SK-N-SH (cell line): ENCODE measurements at regions not wholly inside any gene's neighbourhood (a gene's known extent, or its start where the extent isn't known, plus 50 kb on each side); places are given as distances from the start of the nearest gene placed in this dataset.

ENCODE experiments used
- CTCF ChIP-seq: fragments of 200-600 bp; sonication (generic); IDR thresholded peaks from 2 replicates; pipeline ENCODE4 v1.6.1; 2017; ENCODE audit warnings: antibody characterized with exemption, mild to moderate bottlenecking, moderate library complexity
- ELF1 ChIP-seq: IDR thresholded peaks from 2 replicates; pipeline ENCODE4 v1.4.0; 2012
- EP300 ChIP-seq, 2 experiments: IDR thresholded peaks; 2 replicates each; pipeline versions ENCODE4 v1.4.0 to v1.6.1; 2012; ENCODE audit warnings: borderline replicate concordance in 1 of 2, low read depth in 1 of 2, low read length in 1 of 2
- EZH2phosphoT487 ChIP-seq: fragments of 200-600 bp; sonication (generic); IDR thresholded peaks from 2 replicates; pipeline ENCODE4 v1.6.1; 2017; ENCODE audit warnings: low read depth, mixed run types, mild to moderate bottlenecking, antibody characterized with exemption, moderate library complexity, borderline replicate concordance
- JUND ChIP-seq: IDR thresholded peaks from 2 replicates; pipeline ENCODE4 v1.4.0; 2012
- PBX3 ChIP-seq: IDR thresholded peaks from 2 replicates; pipeline ENCODE4; 2012
- POLR2AphosphoS5 ChIP-seq: IDR thresholded peaks from 2 replicates; pipeline ENCODE4 v1.6.1; 2012; ENCODE audit warnings: low read depth, low read length
- RAD21 ChIP-seq: IDR thresholded peaks from 2 replicates; pipeline ENCODE4 v1.6.1; 2012; ENCODE audit warnings: mild to moderate bottlenecking, low read length
- REST ChIP-seq: IDR thresholded peaks from 2 replicates; pipeline ENCODE4 v1.6.1; 2012; ENCODE audit warnings: mild to moderate bottlenecking, low read depth, low read length, moderate library complexity
- RFX5 ChIP-seq: IDR thresholded peaks from 2 replicates; pipeline ENCODE4 v1.6.1; 2012; ENCODE audit warnings: mild to moderate bottlenecking, improper control_type of control experiment, low read length
- SMC3 ChIP-seq: IDR thresholded peaks from 2 replicates; pipeline ENCODE4 v1.6.1; 2012; ENCODE audit warnings: low read depth, low read length, improper control_type of control experiment
- TAF1 ChIP-seq: IDR thresholded peaks from 2 replicates; pipeline ENCODE4 v1.6.1; 2012; ENCODE audit warnings: low read depth, mild to moderate bottlenecking, low read length, moderate library complexity, borderline replicate concordance

GRCh38 chr13:60347174-60347573 lies 49.8 kb upstream of the TDRD3 start:
- TF ChIP-seq EZH2phosphoT487 (no peak), CTCF (no peak), RFX5 (no peak), REST (no peak), SMC3 (no peak), EP300 (IDR thresholded peaks at IDR 0.05; ENCODE audit: borderline replicate concordance in 1 of 2, low read depth in 1 of 2, low read length in 1 of 2) (no peak), POLR2AphosphoS5 (no peak), RAD21 (no peak), PBX3 (no peak), TAF1 (no peak), JUND (no peak), ELF1 (no peak)
